ENCODE measurements at regions not wholly inside any gene's neighbourhood (a gene's known extent, or its start where the extent isn't known, plus 50 kb on each side); places are given as distances from the start of the nearest gene placed in this dataset.
A peak's percentile ranks its signal among the peaks of the same experiment; 100 is the strongest.

DNA sequence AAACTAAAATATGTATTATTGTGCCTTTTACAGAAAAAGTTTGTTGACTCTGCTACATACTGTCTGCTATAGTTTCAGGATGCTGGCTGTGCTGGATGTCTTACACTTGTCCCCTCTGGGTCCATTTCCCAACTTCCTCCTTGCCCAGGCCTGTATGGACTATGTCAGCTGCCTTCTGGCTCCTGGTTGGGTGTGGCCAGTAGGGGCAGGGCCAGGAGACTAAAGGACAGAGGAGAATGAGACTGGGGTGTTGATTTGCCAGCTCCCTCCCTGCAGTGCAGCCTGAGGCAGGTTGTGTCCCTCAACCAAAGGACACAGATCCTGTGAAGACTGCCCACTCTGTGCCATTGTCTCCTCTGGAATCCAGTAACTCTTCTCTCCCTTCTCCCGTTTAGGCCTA lies 90.6 kb upstream of the UBE2E2 start:
- Histone ChIP-seq H3K4me3 (ENCODE audit: low read depth in 1 of 2, low read length in 2 of 2) (no peak overlapping the region), H3K9ac (ENCODE audit: low read depth in 1 of 2, low read length in 2 of 2) (no peak overlapping the region), H3K27ac (ENCODE audit: low read depth, low read length) (no peak overlapping the region), H3K27me3 (ENCODE audit: control insufficient read depth in 1 of 2, insufficient read depth in 2 of 2, low read length in 2 of 2) (no peaks in the 10 kb centered on the region), H3K4me1 (ENCODE audit: control insufficient read depth in 1 of 2, insufficient read depth in 2 of 2, low read length in 2 of 2) (peaks cover 0 to 7% of the 10 kb centered on the region in 2 donors), H3K9me3 (ENCODE audit: control insufficient read depth in 1 of 2, low read length in 2 of 2) (no peaks in the 10 kb centered on the region), H3K36me3 (ENCODE audit: control insufficient read depth in 1 of 2, insufficient read depth in 2 of 2, low read length in 2 of 2) (no peaks in the 10 kb centered on the region)

DNA sequence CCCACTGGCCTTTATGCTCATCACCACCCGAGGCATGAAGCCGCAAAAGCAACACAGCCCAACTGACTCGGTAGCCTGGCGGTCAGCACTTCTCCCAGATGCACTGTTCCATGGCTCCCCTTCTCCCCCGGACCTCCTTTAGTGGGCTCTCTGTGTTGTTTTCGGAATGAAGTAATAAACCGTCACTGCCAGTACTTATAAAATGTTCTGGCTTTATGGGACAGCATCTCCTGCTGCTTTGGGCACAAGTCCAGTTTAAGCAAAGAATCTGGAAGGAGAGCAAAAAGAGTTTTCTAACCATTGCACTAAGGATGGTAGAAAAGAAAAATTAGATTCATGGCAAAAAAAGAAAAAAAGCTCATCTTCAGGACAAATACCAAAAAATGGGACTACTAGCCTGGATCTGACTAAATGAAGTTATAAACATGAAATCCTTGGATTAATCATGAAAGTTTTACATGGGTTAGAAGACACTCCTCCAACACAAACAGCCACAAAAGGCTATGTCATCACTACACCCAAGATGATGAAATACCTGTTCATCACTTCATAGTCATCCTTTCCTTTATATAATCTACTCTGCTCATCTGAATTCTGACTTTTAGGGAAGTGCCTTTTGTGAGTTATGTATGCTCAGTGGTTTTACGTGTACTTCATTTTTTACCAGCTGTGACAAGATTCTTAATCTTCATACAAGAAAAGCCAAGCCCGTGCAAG lies 89.5 kb upstream of the UBE2E2 start:
- Histone ChIP-seq H3K9ac (ENCODE audit: low read depth in 1 of 2, low read length in 2 of 2) (no peak overlapping the region), H3K27ac (ENCODE audit: low read depth, low read length) (no peak overlapping the region), H3K36me3 (ENCODE audit: control insufficient read depth in 1 of 2, insufficient read depth in 2 of 2, low read length in 2 of 2) (no peaks in the 10 kb centered on the region), H3K4me1 (ENCODE audit: control insufficient read depth in 1 of 2, insufficient read depth in 2 of 2, low read length in 2 of 2) (peaks cover 0 to 7% of the 10 kb centered on the region in 2 donors), H3K4me3 (ENCODE audit: low read depth in 1 of 2, low read length in 2 of 2) (no peak overlapping the region), H3K9me3 (ENCODE audit: control insufficient read depth in 1 of 2, low read length in 2 of 2) (no peaks in the 10 kb centered on the region), H3K27me3 (ENCODE audit: control insufficient read depth in 1 of 2, insufficient read depth in 2 of 2, low read length in 2 of 2) (no peaks in the 10 kb centered on the region)

DNA sequence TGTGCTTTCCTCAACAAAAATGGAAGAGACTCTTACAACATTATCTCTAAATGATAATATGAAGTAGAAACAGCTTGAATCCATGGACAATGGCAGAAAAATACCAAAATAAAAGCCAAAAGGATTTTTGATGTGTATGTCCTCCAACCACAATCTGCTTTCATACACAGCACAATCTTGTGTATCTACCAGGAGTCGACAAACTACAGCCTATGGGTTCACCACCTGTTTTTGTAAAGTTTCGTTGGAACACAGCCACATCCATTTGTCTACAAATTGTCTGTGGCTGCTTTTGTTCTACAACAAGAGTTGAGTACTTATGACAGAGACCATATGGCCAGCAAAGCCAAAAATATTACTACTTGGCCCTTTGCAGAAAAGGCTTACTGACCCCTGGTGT lies 88.7 kb upstream of the UBE2E2 start:
- no peak overlapping the region for H3K27ac ChIP-seq (ENCODE audit: low read depth, low read length)
- no peaks in the 10 kb centered on the region for H3K9me3 ChIP-seq (ENCODE audit: control insufficient read depth in 1 of 2, low read length in 2 of 2)
- no peak overlapping the region for H3K4me3 ChIP-seq (ENCODE audit: low read depth in 1 of 2, low read length in 2 of 2)
- no peaks in the 10 kb centered on the region for H3K36me3 ChIP-seq (ENCODE audit: control insufficient read depth in 1 of 2, insufficient read depth in 2 of 2, low read length in 2 of 2)
- peaks cover 0 to 7% of the 10 kb centered on the region in 2 donors for H3K4me1 ChIP-seq (ENCODE audit: control insufficient read depth in 1 of 2, insufficient read depth in 2 of 2, low read length in 2 of 2)
- no peaks in the 10 kb centered on the region for H3K27me3 ChIP-seq (ENCODE audit: control insufficient read depth in 1 of 2, insufficient read depth in 2 of 2, low read length in 2 of 2)
- H3K9ac ChIP-seq (ENCODE audit: low read depth in 1 of 2, low read length in 2 of 2), result no peak overlapping the region

DNA sequence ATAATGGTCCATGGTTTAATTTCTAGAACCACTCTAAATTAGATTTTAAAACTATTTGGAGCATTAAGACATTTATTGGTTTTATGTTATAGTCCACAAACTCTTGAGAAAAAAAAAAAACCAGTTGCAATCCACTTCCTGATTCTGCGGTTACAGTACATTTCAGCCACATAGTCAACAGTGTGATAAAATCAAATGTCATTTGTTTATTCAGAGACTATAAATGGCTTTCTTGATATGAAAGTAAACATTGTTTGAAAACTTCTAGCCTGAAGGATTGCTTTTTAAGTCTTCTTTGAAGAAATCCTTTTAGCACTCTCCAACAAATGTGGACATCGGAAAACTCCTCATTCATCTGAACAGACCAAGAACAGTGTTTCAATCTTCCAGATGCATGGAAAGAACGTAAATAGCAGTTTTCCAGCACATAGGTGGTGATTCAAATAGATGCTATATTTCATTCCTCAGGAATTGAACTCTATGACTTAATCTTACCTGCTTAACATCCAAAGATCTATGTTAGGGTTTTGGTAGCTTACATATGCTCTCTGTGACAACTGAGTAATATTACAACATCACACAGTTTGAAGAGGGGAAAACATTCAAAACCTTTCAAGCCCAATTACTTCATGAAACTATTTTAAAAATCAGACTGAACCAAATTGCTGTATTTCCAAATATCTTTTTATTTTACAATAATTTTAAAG lies 87.8 kb upstream of the UBE2E2 start:
- Histone ChIP-seq H3K4me1 (ENCODE audit: control insufficient read depth in 1 of 2, insufficient read depth in 2 of 2, low read length in 2 of 2) (peaks cover 0 to 7% of the 10 kb centered on the region in 2 donors), H3K9ac (ENCODE audit: low read depth in 1 of 2, low read length in 2 of 2) (no peak overlapping the region), H3K36me3 (ENCODE audit: control insufficient read depth in 1 of 2, insufficient read depth in 2 of 2, low read length in 2 of 2) (no peaks in the 10 kb centered on the region), H3K27ac (ENCODE audit: low read depth, low read length) (no peak overlapping the region), H3K27me3 (ENCODE audit: control insufficient read depth in 1 of 2, insufficient read depth in 2 of 2, low read length in 2 of 2) (no peaks in the 10 kb centered on the region), H3K9me3 (ENCODE audit: control insufficient read depth in 1 of 2, low read length in 2 of 2) (no peaks in the 10 kb centered on the region), H3K4me3 (ENCODE audit: low read depth in 1 of 2, low read length in 2 of 2) (no peak overlapping the region)

DNA sequence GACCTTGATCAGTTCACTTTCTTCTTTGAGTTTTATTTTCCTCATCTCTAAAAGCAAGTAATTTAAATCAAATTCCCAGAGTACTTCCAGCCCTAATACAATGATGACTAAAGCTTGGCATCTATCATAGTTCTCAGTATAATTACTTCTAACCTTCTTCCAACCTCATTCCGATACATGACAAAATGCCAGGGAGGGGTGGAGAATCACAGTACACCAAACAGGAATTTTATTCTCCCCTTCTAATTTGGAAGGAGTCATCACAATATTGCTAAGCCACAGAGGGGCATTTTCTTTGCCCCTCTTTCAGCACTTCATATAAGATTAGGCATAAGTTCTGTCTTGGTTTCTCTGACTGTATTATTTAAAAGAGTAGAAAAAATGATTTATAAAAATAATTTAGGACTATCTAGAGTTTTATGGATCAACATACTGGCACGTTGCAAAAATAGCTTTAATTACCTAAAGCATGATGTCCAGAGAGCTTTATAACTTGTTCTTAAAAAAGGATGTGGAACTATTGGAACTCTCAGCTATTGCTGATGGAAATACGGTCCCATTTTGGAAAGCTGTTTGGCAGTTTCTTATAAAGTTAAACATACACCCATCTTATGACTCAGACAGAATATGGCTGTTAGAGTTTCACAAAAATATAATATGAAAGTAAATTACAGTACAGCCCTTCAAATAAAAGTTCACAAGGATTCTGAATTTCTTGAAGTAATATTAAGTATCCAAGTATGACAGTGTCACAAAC lies 86.9 kb upstream of the UBE2E2 start:
- H3K9ac ChIP-seq (ENCODE audit: low read depth in 1 of 2, low read length in 2 of 2), result no peak overlapping the region
- no peak overlapping the region for H3K27ac ChIP-seq (ENCODE audit: low read depth, low read length)
- no peaks in the 10 kb centered on the region for H3K36me3 ChIP-seq (ENCODE audit: control insufficient read depth in 1 of 2, insufficient read depth in 2 of 2, low read length in 2 of 2)
- no peaks in the 10 kb centered on the region for H3K27me3 ChIP-seq (ENCODE audit: control insufficient read depth in 1 of 2, insufficient read depth in 2 of 2, low read length in 2 of 2)
- no peak overlapping the region for H3K4me3 ChIP-seq (ENCODE audit: low read depth in 1 of 2, low read length in 2 of 2)
- H3K4me1 ChIP-seq (ENCODE audit: control insufficient read depth in 1 of 2, insufficient read depth in 2 of 2, low read length in 2 of 2), result peaks cover 0 to 7% of the 10 kb centered on the region in 2 donors
- H3K9me3 ChIP-seq (ENCODE audit: control insufficient read depth in 1 of 2, low read length in 2 of 2), result no peaks in the 10 kb centered on the region

DNA sequence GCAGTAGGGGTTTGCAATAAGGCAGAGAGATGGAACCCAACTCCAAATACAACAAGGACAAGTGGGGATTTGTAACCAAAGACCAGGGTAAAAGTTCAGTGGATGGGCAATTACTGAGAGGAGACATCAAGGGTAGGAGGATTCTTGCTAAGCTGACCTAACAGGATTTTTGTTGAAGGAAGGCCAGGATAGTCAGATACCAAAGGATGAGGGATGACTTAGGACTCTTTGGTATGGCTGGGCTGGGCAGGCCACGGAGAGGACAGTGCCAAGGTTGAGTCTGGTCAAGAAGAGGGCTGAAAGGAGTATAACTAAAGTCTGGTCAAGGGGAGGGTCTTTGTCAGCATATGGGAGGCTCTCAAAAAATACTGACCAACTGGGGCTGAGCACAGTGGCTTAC lies 85.3 kb upstream of the UBE2E2 start:
- H3K9ac ChIP-seq (ENCODE audit: low read depth in 1 of 2, low read length in 2 of 2), result no peak overlapping the region
- no peak overlapping the region for H3K4me3 ChIP-seq (ENCODE audit: low read depth in 1 of 2, low read length in 2 of 2)
- H3K9me3 ChIP-seq (ENCODE audit: control insufficient read depth in 1 of 2, low read length in 2 of 2), result no peaks in the 10 kb centered on the region
- H3K36me3 ChIP-seq (ENCODE audit: control insufficient read depth in 1 of 2, insufficient read depth in 2 of 2, low read length in 2 of 2), result no peaks in the 10 kb centered on the region
- no peak overlapping the region for H3K27ac ChIP-seq (ENCODE audit: low read depth, low read length)
- peaks cover 0 to 7% of the 10 kb centered on the region in 2 donors for H3K4me1 ChIP-seq (ENCODE audit: control insufficient read depth in 1 of 2, insufficient read depth in 2 of 2, low read length in 2 of 2)
- H3K27me3 ChIP-seq (ENCODE audit: control insufficient read depth in 1 of 2, insufficient read depth in 2 of 2, low read length in 2 of 2), result no peaks in the 10 kb centered on the region

DNA sequence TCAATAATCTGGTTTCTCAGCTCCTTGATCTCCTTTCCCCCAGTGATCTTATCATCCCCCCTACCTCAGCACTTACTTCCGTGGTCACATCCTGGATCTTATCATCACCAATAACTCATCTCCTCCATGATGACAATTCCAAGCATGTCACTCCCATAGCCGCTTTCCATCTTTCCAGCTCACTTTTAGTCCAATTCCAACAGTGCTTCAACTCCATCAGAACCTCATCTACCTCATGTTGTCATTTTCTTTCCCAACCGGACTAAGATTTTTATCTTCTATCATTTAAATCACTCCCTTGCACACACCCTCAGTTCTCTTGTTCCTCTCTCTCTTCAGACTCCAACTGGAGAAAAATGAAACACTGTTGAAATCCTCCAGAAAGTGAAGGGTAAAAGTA lies 75.9 kb upstream of the UBE2E2 start:
- Histone ChIP-seq H3K9ac (ENCODE audit: low read depth in 1 of 2, low read length in 2 of 2) (no peak overlapping the region), H3K36me3 (ENCODE audit: control insufficient read depth in 1 of 2, insufficient read depth in 2 of 2, low read length in 2 of 2) (no peaks in the 10 kb centered on the region), H3K27ac (ENCODE audit: low read depth, low read length) (no peak overlapping the region), H3K27me3 (ENCODE audit: control insufficient read depth in 1 of 2, insufficient read depth in 2 of 2, low read length in 2 of 2) (no peaks in the 10 kb centered on the region), H3K4me3 (ENCODE audit: low read depth in 1 of 2, low read length in 2 of 2) (no peak overlapping the region), H3K4me1 (ENCODE audit: control insufficient read depth in 1 of 2, insufficient read depth in 2 of 2, low read length in 2 of 2) (peaks cover 8% of the 10 kb centered on the region in 2 donors), H3K9me3 (ENCODE audit: control insufficient read depth in 1 of 2, low read length in 2 of 2) (no peaks in the 10 kb centered on the region)

DNA sequence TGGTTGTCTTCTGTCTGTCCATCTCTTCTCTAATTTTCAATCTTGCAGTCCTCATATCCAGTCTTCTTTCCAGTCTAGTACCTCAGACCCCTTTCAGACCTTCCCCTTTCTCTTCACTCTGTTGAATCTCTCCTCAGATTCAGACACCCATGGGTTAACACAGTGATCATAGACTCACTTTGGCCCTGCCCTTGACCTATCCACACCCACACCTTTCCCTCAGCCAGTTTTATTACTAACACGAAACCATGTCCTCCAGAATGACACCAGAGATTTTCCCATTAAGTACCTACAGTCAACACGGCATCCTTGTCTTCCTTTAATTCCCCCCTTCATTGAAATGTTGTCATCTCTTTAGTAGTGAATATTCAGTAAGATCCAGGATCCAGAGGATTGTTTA lies 74.5 kb upstream of the UBE2E2 start:
- no peaks in the 10 kb centered on the region for H3K27me3 ChIP-seq (ENCODE audit: control insufficient read depth in 1 of 2, insufficient read depth in 2 of 2, low read length in 2 of 2)
- H3K4me3 ChIP-seq (ENCODE audit: low read depth in 1 of 2, low read length in 2 of 2), result no peak overlapping the region
- H3K36me3 ChIP-seq (ENCODE audit: control insufficient read depth in 1 of 2, insufficient read depth in 2 of 2, low read length in 2 of 2), result no peaks in the 10 kb centered on the region
- no peak overlapping the region for H3K27ac ChIP-seq (ENCODE audit: low read depth, low read length)
- no peak overlapping the region for H3K9ac ChIP-seq (ENCODE audit: low read depth in 1 of 2, low read length in 2 of 2)
- H3K4me1 ChIP-seq (ENCODE audit: control insufficient read depth in 1 of 2, insufficient read depth in 2 of 2, low read length in 2 of 2), result peaks cover 8% of the 10 kb centered on the region in 2 donors
- no peaks in the 10 kb centered on the region for H3K9me3 ChIP-seq (ENCODE audit: control insufficient read depth in 1 of 2, low read length in 2 of 2)

DNA sequence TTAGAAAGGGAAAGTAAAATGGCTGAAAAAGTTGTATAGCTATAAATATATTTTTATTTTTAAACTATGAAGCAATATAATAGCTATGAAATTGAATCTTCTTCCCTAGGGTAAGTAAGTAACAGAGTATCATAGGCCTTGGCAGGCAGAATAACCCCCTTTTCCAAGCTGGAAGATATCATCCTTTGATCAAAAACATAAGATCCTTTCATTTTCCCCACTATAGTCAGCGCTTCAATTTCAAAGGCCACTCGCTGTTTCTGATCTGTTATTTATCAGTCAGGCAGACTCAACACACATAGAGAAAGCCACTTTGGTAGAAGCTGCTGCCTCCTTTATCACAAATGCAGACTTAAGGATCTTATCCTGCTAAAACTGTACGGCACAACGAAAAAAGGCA lies 74.0 kb upstream of the UBE2E2 start:
- Histone ChIP-seq H3K9me3 (ENCODE audit: control insufficient read depth in 1 of 2, low read length in 2 of 2) (no peaks in the 10 kb centered on the region), H3K27me3 (ENCODE audit: control insufficient read depth in 1 of 2, insufficient read depth in 2 of 2, low read length in 2 of 2) (no peaks in the 10 kb centered on the region), H3K9ac (ENCODE audit: low read depth in 1 of 2, low read length in 2 of 2) (no peak overlapping the region), H3K4me3 (ENCODE audit: low read depth in 1 of 2, low read length in 2 of 2) (peak overlapping the region; percentile 12 to 51), H3K27ac (ENCODE audit: low read depth, low read length) (no peak overlapping the region), H3K36me3 (ENCODE audit: control insufficient read depth in 1 of 2, insufficient read depth in 2 of 2, low read length in 2 of 2) (no peaks in the 10 kb centered on the region), H3K4me1 (ENCODE audit: control insufficient read depth in 1 of 2, insufficient read depth in 2 of 2, low read length in 2 of 2) (peaks cover 8% of the 10 kb centered on the region in 2 donors)

DNA sequence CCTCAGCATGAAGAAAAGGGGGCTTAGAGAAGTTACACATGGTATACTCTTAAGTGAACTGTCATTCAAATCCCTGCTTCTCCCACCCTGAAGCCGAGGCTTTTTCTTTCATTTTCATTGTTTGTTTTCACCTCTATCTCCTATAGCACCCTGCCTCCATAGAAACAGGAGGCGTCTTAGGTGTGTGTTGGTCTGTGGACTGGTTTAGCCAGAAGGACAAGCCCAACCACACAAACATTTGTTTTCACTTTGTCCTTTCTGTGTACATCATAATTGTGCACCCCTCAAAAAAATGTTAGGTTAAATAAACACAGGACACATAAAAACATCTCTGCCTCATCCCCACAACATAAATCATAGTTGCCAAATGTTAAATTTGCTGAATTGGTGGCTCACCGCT lies 73.3 kb upstream of the UBE2E2 start:
- H3K4me1 ChIP-seq (ENCODE audit: control insufficient read depth in 1 of 2, insufficient read depth in 2 of 2, low read length in 2 of 2), result peaks cover 8% of the 10 kb centered on the region in 2 donors

More for the DNA sequence above, 73.3 kb upstream of the UBE2E2 start:
- Histone ChIP-seq H3K9ac (ENCODE audit: low read depth in 1 of 2, low read length in 2 of 2) (peak overlapping the region in 1 of 2 donors; percentile 15), H3K27ac (ENCODE audit: low read depth, low read length) (no peak overlapping the region), H3K9me3 (ENCODE audit: control insufficient read depth in 1 of 2, low read length in 2 of 2) (no peaks in the 10 kb centered on the region), H3K4me3 (ENCODE audit: low read depth in 1 of 2, low read length in 2 of 2) (peak overlapping the region; percentile 12 to 51), H3K36me3 (ENCODE audit: control insufficient read depth in 1 of 2, insufficient read depth in 2 of 2, low read length in 2 of 2) (no peaks in the 10 kb centered on the region), H3K27me3 (ENCODE audit: control insufficient read depth in 1 of 2, insufficient read depth in 2 of 2, low read length in 2 of 2) (no peaks in the 10 kb centered on the region)

Data from duodenal mucosa (tissue), 2 donors.